ENCODE measurements at regions not wholly inside any gene's neighbourhood (a gene's known extent, or its start where the extent isn't known, plus 50 kb on each side); places are given as distances from the start of the nearest gene placed in this dataset.
A peak's percentile ranks its signal among the peaks of the same experiment; 100 is the strongest.
"Not testable (repeated sequence)": the region's sequence is repeated elsewhere in the genome, so short reads cannot be mapped to it uniquely, and the experiment has no call there.

DNA sequence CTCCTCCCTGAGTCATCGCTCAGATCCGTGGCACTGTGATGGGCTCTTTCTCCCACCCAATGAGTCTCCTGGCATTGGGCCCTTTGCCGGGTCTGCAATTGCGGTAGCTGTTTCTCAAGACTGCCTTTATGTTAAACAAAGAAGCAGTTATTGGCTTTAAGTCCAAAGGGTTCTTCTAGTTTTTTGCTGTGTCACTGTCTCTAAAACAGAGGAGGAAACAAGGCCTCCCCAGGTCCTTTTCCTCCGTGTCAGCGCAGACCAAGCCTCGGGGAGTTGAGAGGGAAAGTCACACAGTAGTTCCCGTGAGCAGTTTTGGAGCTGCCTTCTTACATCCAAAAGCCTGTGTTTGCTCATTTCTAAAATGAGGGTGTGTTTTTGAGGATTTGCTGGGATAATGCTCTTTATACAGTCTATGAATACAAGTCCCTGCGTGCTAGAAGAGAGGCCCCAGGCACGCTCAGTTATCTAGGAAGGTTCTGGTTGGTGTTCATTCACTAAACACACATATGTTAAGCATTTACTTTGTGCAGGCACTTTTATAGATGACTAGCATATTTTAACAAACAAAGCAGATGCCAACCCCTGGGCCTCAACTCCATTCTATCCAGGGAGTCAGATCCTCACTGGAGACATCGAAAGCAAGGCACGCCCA is 126.0 kb upstream of the PZP start:
- no peak for DNase-seq

DNA sequence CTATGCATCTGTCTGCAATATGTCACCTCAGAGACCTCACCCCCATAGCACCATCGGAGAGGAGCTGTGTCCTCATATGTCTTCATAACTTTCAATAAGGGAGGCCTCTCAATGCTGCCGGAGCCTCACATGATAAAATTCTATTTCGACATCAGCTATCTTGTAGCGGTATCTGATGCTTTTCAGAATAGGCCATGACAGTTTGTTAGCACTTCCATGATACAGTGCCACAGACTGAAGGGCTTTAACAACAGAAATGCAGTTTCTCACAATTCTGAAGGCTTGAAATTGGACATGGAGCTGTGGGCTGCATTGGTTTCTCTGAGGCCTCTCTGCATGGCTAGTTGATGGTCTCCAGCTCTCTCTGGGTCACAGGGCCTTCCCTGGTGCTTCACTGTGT is 125.0 kb upstream of the PZP start:
- DNase-seq: no peak

DNA sequence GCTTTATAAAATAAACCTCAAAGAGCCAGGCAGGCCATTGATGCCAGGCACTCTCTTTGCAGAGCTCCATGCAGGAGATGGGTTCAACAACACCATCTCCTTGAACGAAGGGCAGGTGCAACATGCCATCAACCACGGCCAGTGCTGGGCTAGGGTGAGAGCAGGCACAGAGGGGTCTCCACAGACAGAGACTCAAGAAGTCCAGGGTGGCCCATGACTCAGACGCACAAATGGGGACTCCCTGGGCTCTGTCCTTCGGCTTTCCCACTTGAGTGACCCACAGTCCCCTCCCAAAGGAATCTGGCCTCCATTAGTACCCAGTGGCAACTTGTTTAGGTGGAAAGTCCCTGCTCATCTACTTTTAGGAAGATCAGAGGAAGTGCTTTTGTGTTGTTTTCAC is 124.4 kb upstream of the PZP start:
- no peak for DNase-seq

DNA sequence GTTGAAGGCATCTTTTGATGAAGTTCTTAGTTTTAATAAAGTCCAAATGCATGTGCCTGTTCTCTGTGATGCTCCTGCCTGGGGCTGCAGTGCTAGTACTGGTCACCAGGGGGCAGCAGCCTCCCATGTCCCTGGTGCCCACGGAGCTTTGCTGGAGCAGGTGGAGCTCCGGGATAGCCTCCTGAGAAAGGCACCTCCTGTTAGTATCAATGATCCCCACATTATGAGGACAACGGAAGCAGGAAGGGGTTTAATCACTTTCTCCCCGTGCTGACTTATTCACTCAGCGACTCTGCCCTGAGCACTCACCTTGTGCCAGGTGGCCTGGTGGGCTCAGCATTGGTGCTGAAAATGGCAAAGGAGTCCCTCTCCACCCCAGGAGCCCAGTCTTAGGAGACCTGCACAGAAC is 123.0 kb upstream of the PZP start:
- peak; percentile 48 to 70 for DNase-seq

DNA sequence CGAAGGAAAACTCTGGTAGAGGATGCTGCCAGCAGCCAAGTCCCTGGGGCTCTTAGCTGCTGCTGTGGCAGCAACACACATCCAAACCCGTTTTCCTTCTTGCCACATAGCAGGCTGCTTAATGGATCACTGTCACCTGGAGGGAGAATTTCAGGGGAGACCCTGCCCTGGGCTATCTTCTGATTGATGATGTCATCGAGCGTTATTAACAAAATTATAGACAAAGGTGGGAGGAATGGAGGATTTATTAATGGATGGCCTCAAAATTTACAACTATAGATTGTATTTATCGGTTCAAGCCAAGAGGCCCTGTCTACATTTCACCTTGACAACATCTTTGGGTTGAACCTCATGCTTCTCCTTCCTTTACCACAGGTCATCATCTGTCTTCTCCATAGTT is 120.8 kb upstream of the PZP start:
- DNase-seq: no peak

DNA sequence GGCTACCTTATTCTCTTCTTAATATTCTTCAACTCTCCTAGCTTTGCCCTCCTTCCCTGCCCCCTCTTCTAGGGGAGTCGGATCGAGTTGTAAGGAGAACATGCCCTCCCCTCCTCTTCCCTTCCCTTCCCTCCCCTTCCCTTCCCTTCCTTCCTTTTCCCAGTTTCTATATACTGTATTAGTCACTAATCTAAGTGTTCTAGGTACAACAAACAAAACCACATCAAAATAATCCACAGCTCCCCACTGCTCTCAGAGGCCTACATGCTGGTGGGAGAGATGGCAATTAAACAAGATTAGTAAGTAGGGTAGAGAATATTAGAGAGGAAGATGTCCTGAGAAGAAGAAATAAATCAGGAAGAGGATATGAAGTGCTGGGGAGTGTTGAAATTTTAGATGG is 119.9 kb upstream of the PZP start:
- DNase-seq: no peak

DNA sequence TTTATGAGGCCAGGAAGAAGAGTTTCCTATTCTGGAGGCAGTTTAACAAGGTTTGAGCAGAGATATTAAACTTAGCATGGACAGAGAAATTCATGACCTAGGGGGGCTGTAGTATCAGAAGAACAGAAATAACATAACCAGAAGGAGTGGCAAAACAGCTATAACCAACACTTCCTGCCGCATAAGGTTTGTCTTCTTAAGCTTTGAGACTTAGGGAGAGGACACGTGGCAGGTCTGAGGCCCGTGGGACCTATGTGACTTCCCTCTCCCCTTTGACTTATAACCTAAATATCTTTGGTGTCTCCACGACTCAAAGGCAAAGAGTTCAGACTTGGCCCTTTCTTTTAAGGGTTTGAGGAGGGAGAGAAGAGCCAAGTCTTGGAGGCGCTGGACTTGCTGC is 119.1 kb upstream of the PZP start:
- no peak for DNase-seq

DNA sequence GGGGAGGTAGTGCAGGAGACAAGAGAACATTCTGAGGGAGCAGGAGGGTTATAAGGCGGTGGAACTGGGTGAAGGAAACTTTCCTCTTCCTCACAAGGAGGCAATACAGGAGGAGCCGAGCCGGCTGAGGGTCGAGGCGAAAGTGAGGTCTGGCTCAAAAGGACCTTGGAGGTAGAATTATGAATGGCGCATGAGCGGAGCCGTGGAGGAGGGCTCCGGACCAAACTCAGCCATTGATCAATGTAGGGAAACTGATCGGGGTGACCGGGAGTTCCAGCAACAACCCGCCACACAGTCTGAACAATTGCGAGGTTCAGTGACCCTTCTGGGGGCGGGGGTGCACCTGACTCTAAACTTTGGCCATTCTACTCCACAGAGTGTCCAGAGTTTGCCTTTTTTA is 118.7 kb upstream of the PZP start:
- DNase-seq: not testable (repeated sequence)

DNA sequence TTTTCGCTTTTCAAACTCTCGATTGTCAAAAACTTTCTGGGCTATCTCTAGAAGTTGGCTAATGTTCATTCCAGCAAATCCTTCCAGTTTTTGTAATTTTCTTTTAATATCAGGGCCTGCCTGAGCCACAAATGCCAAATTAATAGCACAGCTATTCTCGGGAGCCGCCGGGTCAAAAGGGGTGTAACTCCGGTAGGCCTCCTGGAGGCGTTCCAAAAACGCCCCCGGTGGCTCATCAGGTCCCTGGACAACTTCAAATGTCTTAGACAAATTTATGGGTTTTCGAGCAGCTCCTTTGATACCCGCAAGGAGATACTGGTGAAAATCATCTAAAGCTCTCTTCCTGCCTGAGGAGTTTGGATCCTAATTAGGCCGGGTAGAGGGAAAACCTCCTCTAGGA is 117.9 kb upstream of the PZP start:
- DNase-seq: no peak

DNA sequence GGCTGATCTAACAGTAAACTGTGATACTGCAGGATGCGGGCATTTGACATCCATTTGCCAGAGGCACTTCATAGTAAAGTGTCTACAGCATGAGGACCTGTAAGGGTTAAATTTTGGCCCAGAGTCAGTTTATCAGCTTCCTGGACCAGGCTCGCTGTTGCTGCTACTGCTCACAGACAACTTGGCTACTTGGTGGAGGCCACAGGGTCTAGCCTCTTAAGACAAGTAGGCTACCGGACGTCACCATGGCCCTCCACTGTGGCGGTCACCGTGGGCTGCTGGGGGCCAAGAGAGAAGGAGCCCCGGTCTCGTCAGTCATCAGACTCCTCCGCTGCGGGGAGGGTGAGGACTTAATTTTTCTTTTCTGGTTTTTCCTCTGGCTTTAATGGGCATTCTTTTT is 117.3 kb upstream of the PZP start:
- DNase-seq: no peak

DNA sequence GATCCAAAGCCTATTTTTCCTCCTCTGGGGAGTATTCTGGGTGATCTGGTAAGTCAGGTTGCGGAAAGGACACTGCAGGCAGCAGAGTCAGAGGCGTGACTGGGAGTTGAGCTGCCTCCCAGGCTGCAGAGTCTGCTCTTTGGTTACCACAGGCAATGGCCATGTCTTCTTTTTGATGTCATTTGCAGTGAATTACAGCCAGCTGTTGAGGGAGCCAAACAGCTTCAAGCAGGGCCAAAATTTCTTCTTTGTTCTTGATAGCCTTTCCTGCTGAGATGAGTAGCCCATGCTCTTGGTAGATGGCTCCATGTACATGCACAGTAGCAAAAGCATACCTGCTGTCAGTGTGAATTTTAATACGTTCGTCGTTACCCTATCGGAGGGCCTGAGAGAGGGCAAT is 116.6 kb upstream of the PZP start:
- DNase-seq: no peak

DNA sequence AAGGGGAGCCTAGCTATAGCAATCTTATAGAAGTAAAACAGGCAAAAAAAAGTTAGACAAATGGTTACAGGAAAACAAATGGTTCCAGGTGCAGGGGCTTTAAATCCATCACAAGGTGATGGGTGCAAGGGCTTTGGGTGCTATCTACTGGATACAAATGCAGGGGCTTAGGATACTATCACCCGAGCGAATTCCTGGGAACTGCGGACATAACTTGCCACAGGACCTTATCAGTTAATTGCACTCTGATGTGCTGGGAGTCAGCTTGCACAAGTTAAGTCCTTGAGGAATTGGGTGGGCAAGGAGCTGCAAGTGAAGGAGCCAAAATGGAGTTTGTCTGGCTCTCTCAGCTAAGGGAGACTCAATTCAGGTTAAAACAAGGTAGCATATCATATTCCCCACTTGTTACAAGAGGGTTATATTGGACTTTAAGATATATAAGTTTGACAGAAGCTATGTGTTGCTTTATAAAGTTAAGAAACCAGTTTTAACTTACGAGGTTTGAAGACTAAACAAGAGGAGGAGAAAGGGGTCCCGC is 115.0 kb upstream of the PZP start:
- DNase-seq: no peak

DNA sequence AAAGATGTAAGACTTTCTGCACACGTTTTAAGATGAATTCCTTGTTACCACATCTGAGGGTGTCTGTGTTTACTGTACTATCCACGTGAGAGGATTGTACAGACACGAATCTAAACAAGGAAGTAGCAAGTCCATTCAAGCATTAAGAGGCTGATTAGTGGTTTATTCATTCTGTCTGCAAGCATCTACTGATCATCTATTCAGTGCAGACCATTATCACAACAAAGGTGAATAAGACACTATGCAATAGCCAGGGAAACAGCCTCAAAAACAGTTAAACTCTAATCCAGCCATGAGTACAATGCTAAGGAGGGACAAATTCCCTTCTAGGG is 111.6 kb upstream of the PZP start:
- DNase-seq: no peak

DNA sequence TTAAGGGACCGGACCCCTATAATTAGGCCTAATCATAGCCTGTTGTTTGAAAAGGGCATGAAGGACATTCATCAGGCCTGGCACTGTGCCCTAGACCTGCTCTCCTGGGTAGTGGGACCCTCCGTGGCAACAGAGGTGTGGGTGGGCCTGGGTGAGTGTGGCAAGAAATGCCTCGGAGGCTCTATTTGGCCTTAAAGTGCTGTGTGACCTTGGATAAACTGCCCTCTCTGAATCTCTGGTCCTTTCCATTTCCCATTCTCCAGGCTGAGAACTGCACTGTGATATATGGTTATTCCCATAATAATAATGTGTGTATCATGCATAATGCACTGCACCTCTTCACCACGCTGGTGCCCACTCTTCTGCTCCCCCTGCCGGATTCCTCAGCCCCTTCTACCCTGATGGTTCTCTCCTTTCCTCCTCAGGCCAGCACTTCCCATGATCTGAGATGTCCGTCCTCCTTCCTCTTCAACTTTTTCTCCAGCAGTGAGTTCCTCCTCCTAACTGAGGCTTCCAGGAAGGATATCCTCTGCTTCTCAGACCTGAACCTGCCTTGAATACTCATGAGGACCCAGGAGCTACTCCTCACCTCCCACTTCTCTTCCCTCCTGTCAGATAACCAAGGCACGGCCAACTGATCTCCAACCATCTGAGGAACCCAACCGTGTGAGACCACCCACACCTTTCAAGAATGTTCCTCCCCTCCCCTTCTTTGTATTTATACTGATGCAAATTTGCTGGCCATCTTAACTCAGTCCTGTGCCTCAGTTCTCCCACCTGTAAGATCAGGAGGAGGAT is 111.0 kb upstream of the PZP start:
- no peak for DNase-seq

DNA sequence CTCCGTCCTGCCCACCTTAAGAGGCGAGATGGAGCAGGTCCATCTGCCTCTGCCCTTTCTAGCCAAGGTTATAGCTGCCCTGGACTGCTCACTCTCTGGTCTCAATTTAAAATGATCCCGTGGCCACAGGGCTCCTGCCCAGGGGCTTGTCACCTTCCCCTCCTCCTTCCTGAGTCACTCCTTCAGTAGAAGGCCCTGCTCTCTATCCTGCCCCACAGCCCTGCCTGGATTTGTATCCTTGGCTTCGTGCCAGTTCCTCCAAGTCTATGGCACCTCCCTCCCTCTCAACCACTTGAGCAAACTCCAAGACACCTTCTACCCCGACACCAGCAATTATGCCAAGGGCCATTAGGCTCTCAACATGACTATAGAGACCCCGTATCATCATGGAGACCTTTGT is 105.3 kb upstream of the PZP start:
- not testable (repeated sequence) for DNase-seq

DNA sequence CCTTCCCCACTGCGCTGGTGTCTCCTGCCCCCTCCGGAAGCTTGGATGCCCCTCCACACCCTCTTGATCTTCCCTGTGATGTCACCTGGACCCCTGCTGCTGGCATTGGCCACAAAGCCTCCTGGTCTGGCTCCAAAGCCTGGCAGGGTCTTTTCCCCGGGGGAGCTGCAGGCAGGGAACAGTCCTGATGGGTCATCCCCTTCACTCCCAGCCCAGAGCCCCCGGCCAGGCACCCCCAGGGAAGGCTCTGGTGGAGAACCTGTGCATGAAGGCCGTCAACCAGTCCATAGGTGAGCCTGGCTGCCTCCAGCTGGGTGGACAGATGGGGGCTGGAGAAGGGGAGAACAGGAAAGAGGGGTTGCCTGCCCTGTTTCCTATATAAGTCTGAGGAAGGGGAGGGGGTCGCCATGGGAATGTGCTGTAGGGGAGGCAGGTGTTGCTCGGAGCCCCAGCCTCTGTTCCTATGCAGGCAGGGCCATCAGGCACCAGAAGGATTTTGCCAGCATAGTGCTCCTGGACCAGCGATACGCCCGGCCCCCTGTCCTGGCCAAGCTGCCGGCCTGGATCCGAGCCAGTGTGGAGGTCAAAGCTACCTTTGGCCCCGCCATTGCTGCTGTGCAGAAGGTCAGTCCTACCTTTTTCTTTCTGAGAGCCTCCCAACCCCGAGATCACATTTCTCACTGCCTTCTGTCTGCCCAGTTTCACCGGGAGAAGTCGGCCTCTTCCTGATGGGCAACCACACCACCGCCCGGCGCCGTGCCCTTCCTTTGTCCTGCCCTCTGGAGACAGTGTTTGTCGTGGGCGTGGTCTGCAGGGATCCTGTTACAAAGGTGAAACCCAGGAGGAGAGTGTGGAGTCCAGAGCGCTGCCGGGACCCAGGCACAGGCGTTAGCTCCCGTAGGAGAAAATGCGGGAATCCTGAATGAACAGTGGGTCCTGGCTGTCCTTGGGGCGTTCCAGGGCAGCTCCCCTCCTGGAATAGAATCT is 104.5 kb upstream of the PZP start:
- DNase-seq: not testable (repeated sequence)

DNA sequence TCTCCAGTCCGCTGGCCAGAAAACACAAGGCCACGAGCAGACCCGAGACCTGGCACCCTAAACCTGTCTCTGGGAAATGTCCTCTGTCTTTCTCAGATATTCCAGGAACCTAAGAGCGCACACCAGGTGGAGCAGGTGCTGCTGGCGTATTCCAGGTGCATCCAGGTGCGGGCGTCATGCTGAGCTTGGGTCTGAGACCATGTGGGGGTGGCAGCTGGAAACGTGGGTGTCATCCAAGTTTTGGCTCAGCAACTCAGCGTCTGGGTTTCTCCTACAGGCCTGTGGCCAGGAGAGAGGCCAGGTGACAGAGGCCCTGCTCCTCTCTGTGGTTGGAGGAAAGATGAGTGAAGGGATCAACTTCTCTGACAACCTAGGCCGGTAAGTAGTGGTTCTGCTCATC is 103.3 kb upstream of the PZP start:
- DNase-seq: not testable (repeated sequence)

DNA sequence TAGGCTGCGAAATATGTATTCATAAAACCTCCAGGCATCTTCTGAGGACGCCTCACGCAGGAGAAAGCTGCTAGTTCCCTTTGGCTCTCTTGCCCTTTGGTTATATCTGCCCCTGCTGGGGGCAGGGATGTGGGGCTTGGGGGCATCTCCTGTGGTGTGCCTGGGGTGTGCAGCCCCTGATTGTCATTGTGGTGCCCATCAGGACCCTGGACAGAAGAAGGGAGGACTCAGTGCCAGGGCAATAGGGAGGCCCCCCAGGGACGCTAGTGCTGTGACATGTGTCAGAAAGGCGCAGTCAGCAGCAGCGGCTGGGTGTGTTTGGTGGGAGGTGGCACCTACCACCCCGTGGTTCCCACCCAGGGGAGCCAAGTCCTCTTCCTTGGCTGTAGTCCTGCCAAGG is 102.5 kb upstream of the PZP start:
- DNase-seq: not testable (repeated sequence)

DNA sequence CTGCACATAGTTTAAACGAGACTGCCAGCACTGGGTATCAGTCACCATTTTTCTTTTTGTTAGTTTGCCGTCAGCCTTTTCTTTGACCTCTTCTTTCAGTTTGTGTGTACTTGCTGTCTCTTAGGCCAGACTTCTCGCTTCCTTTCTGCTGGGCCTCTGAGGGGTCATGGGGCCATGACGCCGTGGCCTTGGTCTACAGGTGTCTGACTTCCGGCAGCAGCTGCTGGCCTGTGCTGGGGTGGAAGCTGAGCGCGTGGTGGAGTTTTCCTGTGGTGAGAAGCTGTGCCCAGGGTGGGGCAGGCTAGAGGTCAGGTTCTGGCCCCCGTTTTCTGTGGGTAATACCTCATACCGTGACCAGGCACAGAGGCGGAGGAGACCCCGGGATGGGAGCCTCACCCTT is 101.6 kb upstream of the PZP start:
- not testable (repeated sequence) for DNase-seq

DNA sequence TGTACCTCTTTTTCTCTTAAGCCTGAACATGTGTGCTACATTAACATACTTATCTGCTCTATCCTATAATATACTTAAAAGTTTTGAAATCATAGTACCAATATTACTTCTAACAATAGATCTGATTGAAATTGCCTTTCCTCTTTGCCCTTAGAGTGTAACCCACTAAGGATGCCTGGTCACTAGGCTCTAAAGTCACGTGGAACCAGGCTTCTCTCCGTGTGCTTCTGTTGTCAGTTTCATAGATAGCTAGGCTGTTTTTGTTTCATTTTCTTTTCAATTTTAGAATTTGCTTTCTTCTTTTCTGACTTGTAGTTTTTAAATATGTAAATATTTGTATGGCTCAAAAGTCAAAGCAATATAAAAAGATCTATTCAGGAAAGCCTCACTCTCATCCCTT is 100.5 kb upstream of the PZP start:
- DNase-seq: not testable (repeated sequence)

DNA sequence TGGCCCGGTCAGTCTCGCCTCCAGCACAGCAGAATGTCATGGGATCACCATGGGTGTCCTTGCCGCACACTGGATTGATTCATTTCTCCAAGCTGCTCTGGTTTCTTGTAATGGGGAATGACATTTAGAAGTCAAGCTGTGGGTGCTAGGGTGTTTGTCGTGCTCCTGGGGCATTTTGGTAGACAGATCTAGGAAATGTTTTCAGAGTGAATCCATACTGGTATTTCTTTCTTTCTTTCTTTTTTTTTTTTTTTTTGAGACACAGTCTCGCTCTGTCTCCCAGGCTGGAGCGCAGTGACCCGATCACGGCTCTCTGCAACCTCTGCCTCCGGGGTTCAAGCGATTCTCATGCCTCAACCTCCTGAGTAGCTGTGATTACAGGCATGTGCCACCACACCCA is 100.0 kb upstream of the PZP start:
- not testable (repeated sequence) for DNase-seq

DNA sequence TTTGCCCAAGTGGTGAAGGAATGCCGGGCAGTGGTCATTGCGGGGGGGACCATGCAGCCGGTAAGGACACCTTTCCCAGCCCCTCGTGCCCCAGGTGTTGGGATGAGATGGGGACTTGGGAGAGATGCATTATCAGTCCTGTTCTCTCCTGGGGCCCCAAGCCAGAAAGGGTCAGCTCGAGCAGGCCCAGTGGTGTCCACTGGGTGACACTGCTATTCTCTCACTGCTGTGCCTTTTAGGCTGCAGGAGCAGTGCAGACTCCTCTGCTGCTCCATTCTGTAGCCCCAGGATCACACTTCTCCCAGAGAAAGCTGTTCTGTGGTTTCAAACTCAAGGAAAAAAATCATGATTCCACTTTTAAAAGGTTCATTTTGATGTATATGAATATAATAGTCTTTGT is 99.1 kb upstream of the PZP start:
- not testable (repeated sequence) for DNase-seq

DNA sequence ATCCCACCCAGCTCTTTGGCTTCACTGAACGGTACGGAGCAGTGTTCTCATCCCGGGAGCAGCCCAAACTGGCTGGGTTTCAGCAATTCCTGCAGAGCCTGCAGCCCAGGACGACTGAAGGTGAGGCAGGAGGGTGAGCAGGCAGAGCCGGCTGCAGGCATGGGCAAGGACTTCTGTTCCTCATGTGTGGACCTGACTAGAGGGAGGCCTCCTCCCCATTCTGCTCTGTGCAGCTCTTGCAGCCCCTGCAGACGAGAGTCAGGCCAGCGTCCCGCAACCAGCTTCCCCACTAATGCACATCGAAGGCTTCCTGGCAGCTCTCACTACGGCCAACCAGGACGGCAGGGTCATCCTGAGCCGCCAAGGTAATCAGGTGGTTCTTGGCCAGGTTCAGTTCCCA is 97.8 kb upstream of the PZP start:
- DNase-seq: not testable (repeated sequence)

Data from activated CD4-positive, alpha-beta T cell treated with anti-CD3 and anti-CD28 coated beads for 4 hours (primary cell).